Neutrophil (primary cell): ENCODE measurements at regions not wholly inside any gene's neighbourhood (a gene's known extent, or its start where the extent isn't known, plus 50 kb on each side); places are given as distances from the start of the nearest gene placed in this dataset.
"Not testable (repeated sequence)": the region's sequence is repeated elsewhere in the genome, so short reads cannot be mapped to it uniquely, and the experiment has no call there.

Experiments used
- H3K27ac ChIP-seq: fragments of 200-600 bp; sonication (generic); 2 replicates; pipeline ENCODE4 v1.5.1; 2016; ENCODE audit warnings: mild to moderate bottlenecking, moderate library complexity
- H3K27me3 ChIP-seq: fragments of 200-600 bp; sonication (generic); 2 replicates; pipeline ENCODE4 v1.6.0; 2016; ENCODE audit warnings: mild to moderate bottlenecking
- H3K36me3 ChIP-seq: fragments of 200-600 bp; sonication (generic); 2 replicates; pipeline ENCODE4 v1.5.1; 2017
- H3K4me1 ChIP-seq, 2 experiments: fragments of 200-600 bp in 1 of 2; sonication (generic) in 1 of 2; 1 replicate in 1 of 2; 2 replicates in 1 of 2; pipeline versions ENCODE4 v1.5.1 to v1.6.1; 2013 to 2016; ENCODE audit warnings: low read depth in 1 of 2, low read length in 1 of 2, mild to moderate bottlenecking in 1 of 2, moderate library complexity in 1 of 2; ENCODE audit not compliant: control insufficient read depth in 1 of 2, insufficient read depth in 1 of 2
- H3K4me3 ChIP-seq, 2 experiments: fragments of 200-600 bp in 1 of 2; sonication (generic) in 1 of 2; 1 replicate in 1 of 2; 2 replicates in 1 of 2; pipeline ENCODE4 v1.5.1; 2013 to 2016; ENCODE audit warnings: low read depth in 1 of 2, low read length in 1 of 2, mild to moderate bottlenecking in 1 of 2, moderate library complexity in 1 of 2
- H3K9me3 ChIP-seq: fragments of 200-600 bp; sonication (generic); 2 replicates; pipeline ENCODE4 v1.5.1; 2016
- CTCF ChIP-seq: fragments of 200-600 bp; sonication (generic); IDR thresholded peaks from 2 replicates; pipeline ENCODE4 v1.5.1; 2016; ENCODE audit warnings: antibody characterized with exemption

GRCh38 chr2:89000235-89000634 is 308.8 kb downstream of the RPIA start:
- Histone ChIP-seq H3K27me3 (no peaks in the 10 kb centered on the region), H3K4me1 (no peaks in the 10 kb centered on the region), H3K4me3 (no peak overlapping the region), H3K9me3 (no peaks in the 10 kb centered on the region), H3K27ac (no peak overlapping the region), H3K36me3 (no peaks in the 10 kb centered on the region)
- no peak for TF ChIP-seq CTCF

DNA sequence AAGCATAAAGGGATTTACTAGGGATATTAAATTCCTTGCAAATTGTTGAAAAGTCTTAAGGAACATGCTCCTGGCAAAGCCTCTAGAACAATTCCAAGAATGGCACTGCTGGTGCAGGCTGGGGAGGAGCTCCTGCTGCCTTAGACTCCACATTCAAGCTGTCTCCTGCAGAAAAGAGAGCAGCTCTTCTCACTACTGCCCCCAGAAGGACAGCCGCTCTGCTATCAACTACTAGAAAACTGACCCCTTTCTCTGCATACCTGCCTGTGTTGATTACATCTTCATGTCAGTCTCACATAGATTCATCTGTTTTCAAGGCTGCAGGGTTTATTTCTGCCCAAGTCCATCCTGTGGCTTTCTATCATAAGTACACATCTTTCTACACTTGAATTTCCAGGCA is 312.8 kb downstream of the RPIA start:
- not testable (repeated sequence) for H3K27ac ChIP-seq, H3K4me3 ChIP-seq, H3K4me1 ChIP-seq, H3K27me3 ChIP-seq, H3K36me3 ChIP-seq, H3K9me3 ChIP-seq

DNA sequence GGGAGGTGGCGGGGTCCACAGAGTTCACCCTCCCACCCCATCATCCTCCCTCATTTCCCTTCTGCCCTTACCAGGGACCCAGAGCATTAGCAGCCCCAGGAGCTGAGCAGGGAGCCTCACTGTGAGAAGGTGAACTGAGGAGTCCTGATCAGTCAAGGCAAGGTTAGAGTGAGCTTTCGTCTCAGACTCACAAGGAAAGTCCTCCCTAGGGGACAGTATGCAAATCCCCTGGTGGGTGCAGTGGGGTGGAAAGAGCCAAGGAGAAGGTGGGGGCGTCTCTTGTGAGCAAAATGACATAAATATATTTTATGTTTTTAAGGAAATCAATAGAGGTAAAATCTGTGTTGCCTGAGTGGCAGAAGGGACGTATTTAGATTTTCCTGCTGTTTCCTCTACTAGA is 329.1 kb downstream of the RPIA start:
- not testable (repeated sequence) for H3K4me1 ChIP-seq, H3K36me3 ChIP-seq, H3K9me3 ChIP-seq, H3K4me3 ChIP-seq, H3K27ac ChIP-seq, H3K27me3 ChIP-seq

DNA sequence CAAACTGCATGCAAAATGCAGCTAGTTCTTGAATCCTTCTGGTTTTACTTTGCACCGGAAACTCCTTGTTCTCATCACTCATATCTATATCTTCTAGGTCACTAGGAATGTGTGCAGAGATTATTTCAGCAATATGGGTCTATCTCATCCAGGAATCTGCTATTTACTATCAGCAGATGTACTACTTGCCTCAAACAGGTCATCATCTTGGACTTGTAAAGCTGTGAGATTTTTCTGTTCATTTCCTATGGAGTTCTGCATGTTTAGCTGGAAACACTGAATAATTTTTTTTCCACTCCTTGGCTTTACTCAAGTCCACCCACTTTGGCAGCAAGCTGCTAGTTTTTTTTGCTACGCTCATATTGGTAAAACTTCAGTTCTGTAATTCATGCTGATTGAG is 334.8 kb downstream of the RPIA start:
- not testable (repeated sequence) for H3K4me3 ChIP-seq, H3K36me3 ChIP-seq, H3K9me3 ChIP-seq, H3K27ac ChIP-seq, H3K27me3 ChIP-seq, H3K4me1 ChIP-seq

DNA sequence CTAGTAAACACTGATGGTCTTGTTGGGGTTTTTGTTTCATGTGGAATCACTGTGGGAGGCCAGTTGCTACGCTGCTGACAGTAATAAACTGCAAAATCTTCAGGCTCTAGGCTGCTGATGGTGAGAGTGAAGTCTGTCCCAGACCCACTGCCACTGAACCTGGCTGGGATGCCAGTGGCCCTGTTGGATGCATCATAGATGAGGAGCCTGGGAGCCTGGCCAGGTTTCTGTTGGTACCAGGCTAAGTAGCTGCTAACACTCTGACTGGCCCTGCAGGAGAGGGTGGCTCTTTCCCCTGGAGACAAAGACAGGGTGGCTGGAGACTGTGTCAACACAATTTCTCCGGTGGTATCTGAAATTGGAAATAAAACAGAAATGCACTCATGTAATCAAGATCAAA is 335.6 kb downstream of the RPIA start:
- not testable (repeated sequence) for H3K9me3 ChIP-seq

GRCh38 chr2:89027536-89027935 is 336.1 kb downstream of the RPIA start:
- not testable (repeated sequence) for H3K36me3 ChIP-seq, H3K9me3 ChIP-seq, H3K27ac ChIP-seq, H3K4me3 ChIP-seq, H3K4me1 ChIP-seq, H3K27me3 ChIP-seq

More for the DNA sequence above, 335.6 kb downstream of the RPIA start:
- H3K4me3 ChIP-seq, H3K36me3 ChIP-seq, H3K4me1 ChIP-seq, H3K27ac ChIP-seq, H3K27me3 ChIP-seq: not testable (repeated sequence)

DNA sequence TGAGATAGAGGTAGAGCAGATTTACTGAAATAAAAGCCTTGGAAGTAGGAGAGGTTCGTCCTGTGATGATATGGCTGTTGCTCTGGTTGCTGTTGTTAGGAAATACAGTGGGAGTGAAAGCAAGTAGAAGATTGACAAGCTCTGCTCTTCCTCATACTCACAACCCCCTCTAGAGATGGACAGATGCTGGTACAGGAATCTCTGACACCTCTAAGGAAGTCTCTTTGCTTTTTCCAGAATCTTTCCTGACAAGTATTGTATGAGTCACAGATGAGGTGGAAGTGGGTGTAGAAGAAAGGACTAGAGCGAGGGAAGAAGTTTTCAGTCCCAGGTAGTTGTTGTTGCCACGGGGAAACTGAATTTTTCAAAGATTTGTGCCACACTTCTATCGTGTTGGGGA is 337.8 kb downstream of the RPIA start:
- not testable (repeated sequence) for H3K27ac ChIP-seq, H3K27me3 ChIP-seq, H3K4me3 ChIP-seq, H3K36me3 ChIP-seq, H3K9me3 ChIP-seq, H3K4me1 ChIP-seq

GRCh38 chr2:89048138-89049066 is 356.9 kb downstream of the RPIA start:
- H3K36me3 ChIP-seq, H3K9me3 ChIP-seq, H3K4me1 ChIP-seq, H3K27ac ChIP-seq, H3K4me3 ChIP-seq, H3K27me3 ChIP-seq: not testable (repeated sequence)

- not testable (repeated sequence) for H3K4me1 ChIP-seq, H3K27me3 ChIP-seq, H3K9me3 ChIP-seq, H3K27ac ChIP-seq, H3K4me3 ChIP-seq, H3K36me3 ChIP-seq
Observed at GRCh38 chr2:89058616-89059015, 367.1 kb downstream of the RPIA start.

- not testable (repeated sequence) for H3K27me3 ChIP-seq
Observed at GRCh38 chr2:89061174-89061573, 369.7 kb downstream of the RPIA start.

DNA sequence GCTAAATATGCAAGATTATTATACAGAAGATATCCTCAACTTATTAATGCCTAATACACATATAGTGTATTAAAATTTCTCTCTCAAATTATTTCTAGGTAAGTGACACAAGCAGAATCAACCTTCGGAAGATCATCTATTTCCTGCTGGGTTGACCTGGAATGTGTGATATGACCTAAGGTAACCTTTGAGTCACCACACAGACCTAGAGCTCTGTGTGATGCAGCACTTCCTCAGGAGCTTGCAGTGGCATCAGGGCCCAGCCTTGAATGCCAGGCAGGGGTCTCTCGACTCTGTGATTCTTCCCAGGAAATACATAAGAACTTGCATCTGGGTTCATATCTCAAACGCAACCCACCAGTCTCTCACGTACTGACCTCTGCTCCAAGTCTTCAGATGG is 385.3 kb downstream of the RPIA start:
- H3K4me3 ChIP-seq: not testable (repeated sequence)

More at GRCh38 chr2:89061174-89061573, 369.7 kb downstream of the RPIA start:
- H3K36me3 ChIP-seq, H3K4me1 ChIP-seq, H3K9me3 ChIP-seq, H3K4me3 ChIP-seq, H3K27ac ChIP-seq: not testable (repeated sequence)

DNA sequence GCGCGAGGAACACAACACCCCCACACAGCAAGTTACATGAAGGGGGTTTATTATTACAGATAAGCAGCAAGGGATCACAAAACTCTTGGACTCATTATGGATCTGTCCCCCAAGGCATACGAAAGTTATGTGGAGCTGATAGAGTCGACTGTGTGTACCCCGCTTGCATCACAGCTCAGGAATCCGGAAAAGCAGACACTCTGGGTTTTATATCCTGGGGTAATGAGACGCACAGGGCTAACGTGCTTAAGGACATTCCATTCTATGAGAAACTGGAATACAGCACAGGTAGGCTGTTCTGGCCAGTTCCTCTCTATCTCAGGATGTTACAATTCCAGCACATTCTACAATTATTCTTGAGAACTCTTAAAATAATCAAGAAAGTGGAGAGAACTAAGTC is 401.4 kb downstream of the RPIA start:
- not testable (repeated sequence) for H3K27ac ChIP-seq, H3K4me3 ChIP-seq, H3K36me3 ChIP-seq, H3K27me3 ChIP-seq, H3K9me3 ChIP-seq, H3K4me1 ChIP-seq

More for the DNA sequence above, 385.3 kb downstream of the RPIA start:
- H3K4me1 ChIP-seq, H3K9me3 ChIP-seq, H3K36me3 ChIP-seq, H3K27me3 ChIP-seq, H3K27ac ChIP-seq: not testable (repeated sequence)

- not testable (repeated sequence) for H3K9me3 ChIP-seq, H3K4me1 ChIP-seq, H3K36me3 ChIP-seq, H3K27ac ChIP-seq, H3K4me3 ChIP-seq, H3K27me3 ChIP-seq
Observed at GRCh38 chr2:89095060-89095459, 403.6 kb downstream of the RPIA start.
